ENCODE measurements at regions not wholly inside any gene's neighbourhood (a gene's known extent, or its start where the extent isn't known, plus 50 kb on each side); places are given as distances from the start of the nearest gene placed in this dataset.

GRCh38 chr6:43996618-43997344 is 130.5 kb downstream of the MRPL14 start (continued):
- TF ChIP-seq, protein P1, sequence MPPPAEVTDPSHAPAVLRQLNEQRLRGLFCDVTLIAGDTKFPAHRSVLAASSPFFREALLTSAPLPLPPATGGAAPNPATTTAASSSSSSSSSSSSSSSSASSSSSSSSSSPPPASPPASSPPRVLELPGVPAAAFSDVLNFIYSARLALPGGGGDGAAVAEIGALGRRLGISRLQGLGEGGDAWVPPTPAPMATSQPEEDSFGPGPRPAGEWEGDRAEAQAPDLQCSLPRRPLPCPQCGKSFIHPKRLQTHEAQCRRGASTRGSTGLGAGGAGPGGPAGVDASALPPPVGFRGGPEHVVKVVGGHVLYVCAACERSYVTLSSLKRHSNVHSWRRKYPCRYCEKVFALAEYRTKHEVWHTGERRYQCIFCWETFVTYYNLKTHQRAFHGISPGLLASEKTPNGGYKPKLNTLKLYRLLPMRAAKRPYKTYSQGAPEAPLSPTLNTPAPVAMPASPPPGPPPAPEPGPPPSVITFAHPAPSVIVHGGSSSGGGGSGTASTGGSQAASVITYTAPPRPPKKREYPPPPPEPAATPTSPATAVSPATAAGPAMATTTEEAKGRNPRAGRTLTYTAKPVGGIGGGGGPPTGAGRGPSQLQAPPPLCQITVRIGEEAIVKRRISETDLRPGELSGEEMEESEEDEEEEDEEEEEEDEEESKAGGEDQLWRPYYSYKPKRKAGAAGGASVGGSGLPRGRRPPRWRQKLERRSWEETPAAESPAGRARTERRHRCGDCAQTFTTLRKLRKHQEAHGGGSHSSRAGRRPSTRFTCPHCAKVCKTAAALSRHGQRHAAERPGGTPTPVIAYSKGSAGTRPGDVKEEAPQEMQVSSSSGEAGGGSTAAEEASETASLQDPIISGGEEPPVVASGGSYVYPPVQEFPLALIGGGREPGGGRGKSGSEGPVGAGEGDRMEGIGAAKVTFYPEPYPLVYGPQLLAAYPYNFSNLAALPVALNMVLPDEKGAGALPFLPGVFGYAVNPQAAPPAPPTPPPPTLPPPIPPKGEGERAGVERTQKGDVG (CRISPR knock-in tag; IDR thresholded peaks at IDR 0.05; ENCODE audit: borderline replicate concordance), result no peak
- TF ChIP-seq DRAP1 (CRISPR knock-in tag; IDR thresholded peaks at IDR 0.05) (no peak), KMT2B (CRISPR knock-in tag; IDR thresholded peaks at IDR 0.05) (no peak), ZNF646 (CRISPR knock-in tag; IDR thresholded peaks at IDR 0.05) (no peak)
- TF ChIP-seq, protein P2, sequence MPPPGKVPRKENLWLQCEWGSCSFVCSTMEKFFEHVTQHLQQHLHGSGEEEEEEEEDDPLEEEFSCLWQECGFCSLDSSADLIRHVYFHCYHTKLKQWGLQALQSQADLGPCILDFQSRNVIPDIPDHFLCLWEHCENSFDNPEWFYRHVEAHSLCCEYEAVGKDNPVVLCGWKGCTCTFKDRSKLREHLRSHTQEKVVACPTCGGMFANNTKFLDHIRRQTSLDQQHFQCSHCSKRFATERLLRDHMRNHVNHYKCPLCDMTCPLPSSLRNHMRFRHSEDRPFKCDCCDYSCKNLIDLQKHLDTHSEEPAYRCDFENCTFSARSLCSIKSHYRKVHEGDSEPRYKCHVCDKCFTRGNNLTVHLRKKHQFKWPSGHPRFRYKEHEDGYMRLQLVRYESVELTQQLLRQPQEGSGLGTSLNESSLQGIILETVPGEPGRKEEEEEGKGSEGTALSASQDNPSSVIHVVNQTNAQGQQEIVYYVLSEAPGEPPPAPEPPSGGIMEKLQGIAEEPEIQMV (CRISPR knock-in tag; IDR thresholded peaks at IDR 0.05; ENCODE audit: low read depth), result no peak
